CD14-positive monocyte (primary cell): ENCODE measurements at regions not wholly inside any gene's neighbourhood (a gene's known extent, or its start where the extent isn't known, plus 50 kb on each side); places are given as distances from the start of the nearest gene placed in this dataset.

Experiments
- DNase-seq, 3 donors: peaks; one replicate each; pipeline ENCODE4 v3.0.0-alpha.2; 2011 to 2022
- H2AFZ ChIP-seq: 2 replicates; pipeline ENCODE4 v1.6.0; 2012; ENCODE audit warnings: mild to moderate bottlenecking, low read depth, low read length, inconsistent platforms; ENCODE audit not compliant: insufficient read depth, poor library complexity, severe bottlenecking
- H3K27ac ChIP-seq, 2 donors: 1 replicate in 1 of 2; 2 replicates in 1 of 2; pipeline ENCODE4 v1.5.1; 2012 to 2013; ENCODE audit warnings: low read length in 2 of 2, control low read depth in 1 of 2, inconsistent platforms in 1 of 2, low read depth in 1 of 2, mild to moderate bottlenecking in 1 of 2
- H3K27me3 ChIP-seq, 2 donors: one replicate each; pipeline versions ENCODE4 v1.6.0 to v1.6.1; 2011 to 2013; ENCODE audit warnings: low read length in 2 of 2; ENCODE audit not compliant: control insufficient read depth in 2 of 2, insufficient read depth in 2 of 2
- H3K36me3 ChIP-seq, 2 donors: replicated peaks in 1 of 2; 1 replicate in 1 of 2; 2 replicates in 1 of 2; pipeline versions ENCODE4 v1.5.1 to v1.6.1; 2012 to 2013; ENCODE audit warnings: low read length in 2 of 2, control low read depth in 1 of 2, inconsistent platforms in 1 of 2, mild to moderate bottlenecking in 1 of 2; ENCODE audit not compliant: insufficient read depth in 2 of 2, control insufficient read depth in 1 of 2
- H3K4me1 ChIP-seq, 2 donors: 1 replicate in 1 of 2; 2 replicates in 1 of 2; pipeline versions ENCODE4 v1.5.1 to v1.6.1; 2012 to 2013; ENCODE audit warnings: low read length in 2 of 2, control low read depth in 1 of 2, inconsistent platforms in 1 of 2, mild to moderate bottlenecking in 1 of 2, moderate library complexity in 1 of 2; ENCODE audit not compliant: insufficient read depth in 2 of 2, control insufficient read depth in 1 of 2
- H3K4me2 ChIP-seq: replicated peaks from 2 replicates; pipeline ENCODE3; 2012; ENCODE audit warnings: low read length, moderate library complexity, mild to moderate bottlenecking; ENCODE audit not compliant: poor library complexity, severe bottlenecking; ENCODE audit errors: extremely low read depth
- H3K4me3 ChIP-seq, 3 experiments: fragments of 200-600 bp in 1 of 3; sonication (generic) in 1 of 3; replicated peaks in 1 of 3; 1 replicate in 2 of 3; 2 replicates in 1 of 3; pipeline ENCODE4 v1.5.1; 2011 to 2013; ENCODE audit warnings: low read length in 3 of 3, mild to moderate bottlenecking in 3 of 3, control low read depth in 2 of 3, low read depth in 2 of 3, inconsistent platforms in 1 of 3, moderate library complexity in 1 of 3
- H3K79me2 ChIP-seq: 2 replicates; pipeline ENCODE4 v1.6.0; 2012; ENCODE audit warnings: mild to moderate bottlenecking, control low read depth, inconsistent platforms, low read length, moderate library complexity; ENCODE audit not compliant: insufficient read depth
- H3K9ac ChIP-seq: 2 replicates; pipeline ENCODE4 v1.6.0; 2017; ENCODE audit warnings: low read length, mild to moderate bottlenecking; ENCODE audit not compliant: insufficient read depth, poor library complexity, severe bottlenecking
- H3K9me3 ChIP-seq, 2 donors: replicated peaks in 1 of 2; 1 replicate in 1 of 2; 2 replicates in 1 of 2; pipeline versions ENCODE4 v1.5.1 to v1.6.1; 2012 to 2013; ENCODE audit warnings: low read length in 2 of 2, control low read depth in 1 of 2; ENCODE audit not compliant: control insufficient read depth in 1 of 2, insufficient read depth in 1 of 2
- H4K20me1 ChIP-seq: 2 replicates; pipeline ENCODE4 v1.6.0; 2012; ENCODE audit warnings: mild to moderate bottlenecking, low read length, control low read depth, moderate library complexity; ENCODE audit not compliant: insufficient read depth
- H3K27ac Mint-ChIP-seq, 7 donors: one replicate each; pipeline ENCODE4 v1.8.0; 2020; ENCODE audit warnings: mild to moderate bottlenecking in 7 of 7, mixed read lengths in 7 of 7, moderate library complexity in 6 of 7, inconsistent platforms in 2 of 7
- H3K27me3 Mint-ChIP-seq, 3 donors: one replicate each; pipeline ENCODE4 v1.8.0; 2021 to 2022; ENCODE audit warnings: low read depth in 3 of 3, mild to moderate bottlenecking in 3 of 3, mixed read lengths in 3 of 3, moderate library complexity in 3 of 3, inconsistent platforms in 1 of 3
- H3K36me3 Mint-ChIP-seq, 2 donors: one replicate each; pipeline ENCODE4 v1.8.0; 2020; ENCODE audit warnings: mixed read lengths in 2 of 2, inconsistent platforms in 1 of 2, mild to moderate bottlenecking in 1 of 2
- H3K4me1 Mint-ChIP-seq: one replicate; pipeline ENCODE4 v1.8.0; 2020; ENCODE audit warnings: mild to moderate bottlenecking, mixed read lengths
- H3K4me3 Mint-ChIP-seq, 2 donors: one replicate each; pipeline ENCODE4 v1.8.0; 2020; ENCODE audit warnings: mild to moderate bottlenecking in 2 of 2, mixed read lengths in 2 of 2, moderate library complexity in 1 of 2
- H3K9me3 Mint-ChIP-seq, 7 donors: one replicate each; pipeline ENCODE4 v1.8.0; 2020 to 2022; ENCODE audit warnings: mixed read lengths in 7 of 7, mild to moderate bottlenecking in 6 of 7, moderate library complexity in 6 of 7, inconsistent platforms in 2 of 7
- WGBS: methylation state at CpG from one replicate; pipeline ENCODE4 v1.1.5; 2013; ENCODE audit warnings: missing lambda C conversion rate; ENCODE audit not compliant: insufficient coverage; 5-methylcytosine and 5-hydroxymethylcytosine counted together
- intact Hi-C, 2 donors: fragments of 100-400 bp; cut with micrococcal nuclease; formaldehyde crosslinking; loops; one replicate each; pipeline versions ENCODE4 v1.15.0 to v1.15.1; 2023
- TF ChIP-seq, protein P1 (sequence below): fragments of 200-600 bp; IDR thresholded peaks from one replicate; pipeline ENCODE4 v1.8.0; 2022; ENCODE audit warnings: antibody characterized with exemption, mild to moderate bottlenecking

GRCh38 chr13:33583398-33583797, 234.6 kb upstream of the RFC3 start:
- no peaks in the 10 kb centered on the region for H3K9me3 ChIP-seq
- no peaks in the 10 kb centered on the region for H3K4me1 ChIP-seq
- no peak overlapping the region for H2AFZ ChIP-seq
- H3K36me3 ChIP-seq: no peaks in the 10 kb centered on the region
- 86% methylated on average over 1 of the region's 2 CpGs for WGBS
- Mint-ChIP-seq H3K36me3 (no peaks in the 10 kb centered on the region), H3K27me3 (peaks cover 0 to 1% (median 1%) of the 10 kb centered on the region in 3 donors), H3K4me3 (no peak overlapping the region), H3K9me3 (peaks cover 0 to 8% (median 0%) of the 10 kb centered on the region in 7 donors), H3K27ac (no peak overlapping the region), H3K4me1 (no peaks in the 10 kb centered on the region)
- no peak overlapping the region for H3K4me3 ChIP-seq
- H3K9ac ChIP-seq: no peak overlapping the region
- no peak for DNase-seq
- no peaks in the 10 kb centered on the region for H4K20me1 ChIP-seq
- TF ChIP-seq, protein P1, sequence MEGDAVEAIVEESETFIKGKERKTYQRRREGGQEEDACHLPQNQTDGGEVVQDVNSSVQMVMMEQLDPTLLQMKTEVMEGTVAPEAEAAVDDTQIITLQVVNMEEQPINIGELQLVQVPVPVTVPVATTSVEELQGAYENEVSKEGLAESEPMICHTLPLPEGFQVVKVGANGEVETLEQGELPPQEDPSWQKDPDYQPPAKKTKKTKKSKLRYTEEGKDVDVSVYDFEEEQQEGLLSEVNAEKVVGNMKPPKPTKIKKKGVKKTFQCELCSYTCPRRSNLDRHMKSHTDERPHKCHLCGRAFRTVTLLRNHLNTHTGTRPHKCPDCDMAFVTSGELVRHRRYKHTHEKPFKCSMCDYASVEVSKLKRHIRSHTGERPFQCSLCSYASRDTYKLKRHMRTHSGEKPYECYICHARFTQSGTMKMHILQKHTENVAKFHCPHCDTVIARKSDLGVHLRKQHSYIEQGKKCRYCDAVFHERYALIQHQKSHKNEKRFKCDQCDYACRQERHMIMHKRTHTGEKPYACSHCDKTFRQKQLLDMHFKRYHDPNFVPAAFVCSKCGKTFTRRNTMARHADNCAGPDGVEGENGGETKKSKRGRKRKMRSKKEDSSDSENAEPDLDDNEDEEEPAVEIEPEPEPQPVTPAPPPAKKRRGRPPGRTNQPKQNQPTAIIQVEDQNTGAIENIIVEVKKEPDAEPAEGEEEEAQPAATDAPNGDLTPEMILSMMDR: no peak
- no peaks in the 10 kb centered on the region for H3K27me3 ChIP-seq
- no peak overlapping the region for H3K27ac ChIP-seq
- H3K79me2 ChIP-seq: no peaks in the 10 kb centered on the region
- intact Hi-C loops: no loop called here
- H3K4me2 ChIP-seq: no peak overlapping the region

DNA sequence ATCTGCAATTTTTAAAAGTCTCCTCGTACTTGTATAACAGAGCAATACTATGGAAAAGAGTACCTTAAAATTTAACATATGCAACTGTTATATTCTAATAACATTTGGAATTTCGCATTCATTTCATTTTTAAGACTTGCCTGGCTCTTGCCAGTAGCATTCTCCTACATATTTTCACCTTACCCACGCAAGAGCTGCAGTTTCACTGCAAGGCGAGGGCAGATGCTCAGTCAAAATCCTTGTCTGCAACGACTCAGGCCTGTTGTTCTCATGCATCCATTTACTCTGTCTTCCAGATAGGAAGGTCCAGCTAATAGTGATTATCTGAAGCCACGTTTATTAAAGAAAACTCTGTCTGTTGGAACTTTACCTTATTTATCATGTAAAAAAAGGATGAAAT, 227.0 kb upstream of the RFC3 start:
- WGBS: 95% methylated on average over 4 of the region's 6 CpGs
- TF ChIP-seq, protein P1: no peak
- peaks cover 0 to 10% (median 6%) of the 10 kb centered on the region in 7 donors for H3K9me3 Mint-ChIP-seq
- Histone ChIP-seq H3K4me3 (no peak overlapping the region), H3K79me2 (no peaks in the 10 kb centered on the region), H3K9ac (no peak overlapping the region), H2AFZ (no peak overlapping the region), H3K36me3 (no peaks in the 10 kb centered on the region), H3K4me2 (no peak overlapping the region), H3K4me1 (no peaks in the 10 kb centered on the region), H3K27me3 (no peaks in the 10 kb centered on the region), H3K9me3 (no peaks in the 10 kb centered on the region), H4K20me1 (no peaks in the 10 kb centered on the region), H3K27ac (no peak overlapping the region)
- no peak overlapping the region for H3K4me3 Mint-ChIP-seq
- intact Hi-C loops: no loop called here
- peaks cover 0 to 7% (median 4%) of the 10 kb centered on the region in 3 donors for H3K27me3 Mint-ChIP-seq
- no peak for DNase-seq
- no peaks in the 10 kb centered on the region for H3K36me3 Mint-ChIP-seq
- no peak overlapping the region for H3K27ac Mint-ChIP-seq
- no peaks in the 10 kb centered on the region for H3K4me1 Mint-ChIP-seq
